Nephron (organoid): ENCODE measurements at regions not wholly inside any gene's neighbourhood (a gene's known extent, or its start where the extent isn't known, plus 50 kb on each side); places are given as distances from the start of the nearest gene placed in this dataset.

Experiments
- H3K27ac Mint-ChIP-seq, 3 experiments: 2 replicates each; pipeline ENCODE4 v1.8.0; 2020; ENCODE audit warnings: mixed read lengths in 3 of 3, mild to moderate bottlenecking in 2 of 3, moderate library complexity in 1 of 3
- H3K27me3 Mint-ChIP-seq: 2 replicates; pipeline ENCODE4 v1.8.0; 2021; ENCODE audit warnings: low read depth, mild to moderate bottlenecking, moderate library complexity, mixed read lengths
- H3K36me3 Mint-ChIP-seq: 2 replicates; pipeline ENCODE4 v1.8.0; 2020; ENCODE audit warnings: low read depth, mixed read lengths
- H3K4me1 Mint-ChIP-seq: 2 replicates; pipeline ENCODE4 v1.8.0; 2020; ENCODE audit warnings: mixed read lengths
- H3K4me3 Mint-ChIP-seq, 3 experiments: 2 replicates each; pipeline ENCODE4 v1.8.0; 2020; ENCODE audit warnings: mild to moderate bottlenecking in 3 of 3, mixed read lengths in 3 of 3, moderate library complexity in 2 of 3
- H3K9me3 Mint-ChIP-seq: 2 replicates; pipeline ENCODE4 v1.8.0; 2020; ENCODE audit warnings: mixed read lengths
- TF ChIP-seq, protein P1 (sequence below), 3 experiments: fragments of 200-600 bp; sonication (generic); IDR thresholded peaks; one replicate each; pipeline ENCODE4 v1.5.0; 2021; ENCODE audit warnings: antibody characterized with exemption in 3 of 3; ENCODE audit not compliant: unreplicated experiment in 3 of 3

DNA sequence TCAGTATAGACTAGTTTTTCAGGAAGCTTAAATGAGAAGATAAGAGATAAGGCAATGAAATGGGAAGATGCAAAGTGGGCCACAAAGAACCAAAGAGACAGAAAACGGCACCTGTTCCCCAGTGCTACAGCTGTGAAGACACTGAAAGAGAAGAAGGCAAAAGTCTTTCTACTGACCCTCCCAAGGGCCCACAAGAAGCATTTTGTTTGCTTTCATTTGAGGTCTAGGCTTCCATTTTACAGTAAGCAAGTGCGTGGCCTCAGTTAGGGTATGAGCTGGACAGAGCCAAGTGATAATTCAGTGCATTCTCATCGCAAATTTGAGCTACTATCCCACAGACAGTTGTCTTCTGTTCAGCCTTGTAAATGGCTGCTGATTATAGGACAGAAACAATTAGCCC lies 53.4 kb upstream of the STK17B start:
- Mint-ChIP-seq H3K27me3 (no peaks in the 10 kb centered on the region), H3K36me3 (no peaks in the 10 kb centered on the region), H3K27ac (no peak overlapping the region), H3K4me3 (no peak overlapping the region), H3K9me3 (no peaks in the 10 kb centered on the region), H3K4me1 (peaks cover 22% of the 10 kb centered on the region)
- TF ChIP-seq, protein P1, sequence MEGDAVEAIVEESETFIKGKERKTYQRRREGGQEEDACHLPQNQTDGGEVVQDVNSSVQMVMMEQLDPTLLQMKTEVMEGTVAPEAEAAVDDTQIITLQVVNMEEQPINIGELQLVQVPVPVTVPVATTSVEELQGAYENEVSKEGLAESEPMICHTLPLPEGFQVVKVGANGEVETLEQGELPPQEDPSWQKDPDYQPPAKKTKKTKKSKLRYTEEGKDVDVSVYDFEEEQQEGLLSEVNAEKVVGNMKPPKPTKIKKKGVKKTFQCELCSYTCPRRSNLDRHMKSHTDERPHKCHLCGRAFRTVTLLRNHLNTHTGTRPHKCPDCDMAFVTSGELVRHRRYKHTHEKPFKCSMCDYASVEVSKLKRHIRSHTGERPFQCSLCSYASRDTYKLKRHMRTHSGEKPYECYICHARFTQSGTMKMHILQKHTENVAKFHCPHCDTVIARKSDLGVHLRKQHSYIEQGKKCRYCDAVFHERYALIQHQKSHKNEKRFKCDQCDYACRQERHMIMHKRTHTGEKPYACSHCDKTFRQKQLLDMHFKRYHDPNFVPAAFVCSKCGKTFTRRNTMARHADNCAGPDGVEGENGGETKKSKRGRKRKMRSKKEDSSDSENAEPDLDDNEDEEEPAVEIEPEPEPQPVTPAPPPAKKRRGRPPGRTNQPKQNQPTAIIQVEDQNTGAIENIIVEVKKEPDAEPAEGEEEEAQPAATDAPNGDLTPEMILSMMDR (IDR thresholded peaks at IDR 0.05; ENCODE audit: unreplicated experiment in 3 of 3), result no peak

DNA sequence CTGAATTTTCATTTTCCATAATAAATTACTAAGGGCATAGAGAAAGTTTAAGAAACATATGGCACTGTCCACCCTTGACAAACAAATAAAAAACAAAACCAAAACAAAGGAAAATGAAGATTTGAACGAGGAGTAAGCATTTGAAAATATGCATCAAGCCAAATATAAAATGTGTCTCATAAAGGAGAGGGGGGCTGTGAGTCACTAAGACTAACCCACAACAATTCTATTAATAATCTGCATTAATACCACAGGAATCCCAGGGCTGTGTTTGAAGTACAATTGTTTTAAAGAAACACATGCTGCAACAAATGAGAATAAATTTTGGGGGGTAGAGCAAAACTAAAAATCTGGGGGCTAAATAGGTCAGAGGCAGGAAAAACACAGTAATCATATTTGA lies 53.8 kb upstream of the STK17B start:
- Mint-ChIP-seq H3K36me3 (no peaks in the 10 kb centered on the region), H3K4me1 (peaks cover 22% of the 10 kb centered on the region), H3K4me3 (peak overlapping the region in 1 of 3 experiments; percentile 7), H3K9me3 (no peaks in the 10 kb centered on the region), H3K27ac (no peak overlapping the region), H3K27me3 (no peaks in the 10 kb centered on the region)
- TF ChIP-seq, protein P1 (IDR thresholded peaks at IDR 0.05; ENCODE audit: unreplicated experiment in 3 of 3), result no peak

DNA sequence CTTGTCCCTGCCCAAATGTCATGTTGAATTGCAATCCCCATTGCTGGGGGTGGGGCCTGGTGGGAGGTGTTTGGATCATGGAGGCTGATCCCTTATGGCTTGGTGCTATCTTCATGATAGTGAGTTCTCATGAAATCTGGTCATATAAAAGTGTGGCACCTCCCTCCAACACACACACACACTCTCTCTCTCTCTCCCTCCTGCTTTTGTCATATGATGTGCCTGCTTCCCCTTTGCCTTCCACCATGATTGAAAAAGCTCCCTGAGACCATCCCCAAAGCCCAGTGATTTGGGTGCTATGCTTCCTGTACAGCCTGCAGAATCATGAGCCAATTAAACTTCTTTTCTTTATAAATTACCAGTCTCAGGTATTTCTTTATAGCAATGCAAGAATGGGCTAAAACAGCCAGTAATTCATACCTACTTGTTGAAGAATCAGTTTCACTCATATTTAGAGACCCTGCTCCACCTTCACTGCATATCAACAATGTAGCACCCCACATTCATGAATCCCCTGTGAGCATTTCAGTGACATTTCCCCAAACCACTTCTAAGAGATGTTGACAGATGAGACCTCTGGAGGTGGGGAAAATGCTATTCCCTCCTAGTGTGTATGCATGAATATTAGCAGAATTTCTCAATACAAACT lies 54.8 kb upstream of the STK17B start:
- no peak overlapping the region for H3K4me3 Mint-ChIP-seq
- peaks cover 22% of the 10 kb centered on the region for H3K4me1 Mint-ChIP-seq
- H3K27me3 Mint-ChIP-seq, result no peaks in the 10 kb centered on the region
- no peaks in the 10 kb centered on the region for H3K9me3 Mint-ChIP-seq
- TF ChIP-seq, protein P1 (IDR thresholded peaks at IDR 0.05; ENCODE audit: unreplicated experiment in 3 of 3), result no peak
- H3K36me3 Mint-ChIP-seq, result no peaks in the 10 kb centered on the region
- H3K27ac Mint-ChIP-seq, result no peak overlapping the region

DNA sequence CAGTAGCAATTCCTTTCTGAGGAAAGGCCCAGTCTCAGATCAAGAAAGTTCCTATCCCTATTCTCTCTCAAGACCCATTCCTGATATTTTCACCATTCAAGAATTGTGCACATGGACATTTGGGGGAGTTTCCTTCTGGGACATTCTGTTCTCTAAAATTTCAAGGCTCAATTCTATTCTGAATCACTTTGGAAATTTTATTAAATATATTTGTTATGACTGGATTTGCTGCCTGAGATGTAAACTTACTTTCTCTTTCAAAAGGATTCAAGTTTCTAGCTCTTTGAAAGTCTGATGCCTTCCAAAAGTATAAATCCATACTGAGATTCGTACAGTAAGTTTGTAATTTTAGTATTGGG lies 55.3 kb upstream of the STK17B start:
- Mint-ChIP-seq H3K4me1 (peaks cover 22% of the 10 kb centered on the region), H3K4me3 (no peak overlapping the region), H3K36me3 (no peaks in the 10 kb centered on the region), H3K27ac (no peak overlapping the region), H3K9me3 (no peaks in the 10 kb centered on the region), H3K27me3 (no peaks in the 10 kb centered on the region)
- TF ChIP-seq, protein P1 (IDR thresholded peaks at IDR 0.05; ENCODE audit: unreplicated experiment in 3 of 3), result no peak

DNA sequence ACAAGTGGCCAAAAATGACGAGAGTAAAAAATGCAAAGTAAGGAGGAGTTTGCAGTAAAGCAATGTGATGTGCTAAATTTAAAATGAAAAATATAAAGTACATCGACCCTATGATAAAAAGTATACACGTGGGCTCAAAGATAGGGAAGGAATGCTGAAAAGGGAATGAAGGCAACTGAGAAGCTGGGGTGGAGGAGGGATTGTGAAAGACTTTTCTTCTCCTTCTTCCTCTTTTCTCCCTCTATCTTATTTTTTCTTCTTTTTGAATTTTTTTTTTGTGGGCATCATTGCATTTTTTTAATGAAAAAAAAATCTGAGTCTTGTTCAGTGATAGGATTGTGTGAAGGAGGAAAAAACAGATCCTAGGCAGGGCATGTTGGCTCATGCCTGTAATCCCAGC lies 57.6 kb upstream of the STK17B start:
- Mint-ChIP-seq H3K4me1 (peaks cover 31% of the 10 kb centered on the region), H3K36me3 (no peaks in the 10 kb centered on the region), H3K4me3 (no peak overlapping the region), H3K27me3 (no peaks in the 10 kb centered on the region), H3K9me3 (no peaks in the 10 kb centered on the region), H3K27ac (no peak overlapping the region)
- TF ChIP-seq, protein P1 (IDR thresholded peaks at IDR 0.05; ENCODE audit: unreplicated experiment in 3 of 3), result no peak

DNA sequence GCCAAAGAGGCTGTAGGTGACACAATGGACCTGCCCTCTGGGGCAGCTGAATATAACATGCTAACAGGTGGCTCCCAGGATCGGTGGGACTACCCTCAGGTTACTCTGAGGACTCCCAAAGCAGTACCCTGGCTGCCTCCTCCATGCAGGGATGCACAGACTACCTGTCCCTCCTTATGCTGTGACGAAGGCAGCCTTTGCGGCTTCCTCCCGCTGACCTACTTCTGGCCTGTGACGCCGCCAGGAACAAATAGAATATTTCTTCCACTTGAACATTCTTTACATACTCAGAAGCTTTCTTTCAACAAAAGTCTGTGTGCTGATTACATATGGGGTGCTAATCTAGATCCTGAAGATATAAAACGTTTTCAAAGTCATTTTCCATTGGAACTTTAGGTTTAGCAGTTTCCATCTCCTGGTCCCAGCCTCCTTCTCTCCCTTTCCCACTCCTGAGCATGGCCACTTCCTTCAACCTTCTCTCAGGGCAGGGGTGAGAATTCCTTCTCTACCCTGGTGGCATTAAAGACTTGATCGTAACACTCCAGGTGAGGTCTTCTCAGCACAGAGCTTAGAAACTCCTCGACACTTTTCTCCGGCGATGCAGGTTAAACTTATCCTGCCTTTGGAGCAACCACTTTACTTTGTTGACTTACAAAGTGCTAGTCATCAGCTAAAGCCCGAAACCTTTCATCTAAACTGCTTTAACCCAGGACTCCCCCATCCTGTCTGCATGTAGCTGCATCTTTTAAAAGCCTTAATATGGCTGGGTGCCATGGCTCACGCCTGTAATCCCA lies 58.9 kb upstream of the STK17B start:
- H3K27me3 Mint-ChIP-seq, result no peaks in the 10 kb centered on the region
- peaks cover 21% of the 10 kb centered on the region for H3K4me1 Mint-ChIP-seq
- H3K4me3 Mint-ChIP-seq, result no peak overlapping the region
- TF ChIP-seq, protein P1 (IDR thresholded peaks at IDR 0.05; ENCODE audit: unreplicated experiment in 3 of 3), result no peak
- H3K36me3 Mint-ChIP-seq, result no peaks in the 10 kb centered on the region
- H3K27ac Mint-ChIP-seq, result no peak overlapping the region
- H3K9me3 Mint-ChIP-seq, result no peaks in the 10 kb centered on the region
